SH-SY5Y (cell line): ENCODE measurements at regions not wholly inside any gene's neighbourhood (a gene's known extent, or its start where the extent isn't known, plus 50 kb on each side); places are given as distances from the start of the nearest gene placed in this dataset.

ENCODE experiments used
- GATA2 ChIP-seq: IDR thresholded peaks from 2 replicates; pipeline ENCODE4 v1.6.1; 2011; ENCODE audit warnings: mild to moderate bottlenecking, low read depth, low read length
- GATA3 ChIP-seq: IDR thresholded peaks from 2 replicates; pipeline ENCODE4 v1.6.1; 2011; ENCODE audit warnings: low read depth, mild to moderate bottlenecking, low read length, moderate library complexity

DNA sequence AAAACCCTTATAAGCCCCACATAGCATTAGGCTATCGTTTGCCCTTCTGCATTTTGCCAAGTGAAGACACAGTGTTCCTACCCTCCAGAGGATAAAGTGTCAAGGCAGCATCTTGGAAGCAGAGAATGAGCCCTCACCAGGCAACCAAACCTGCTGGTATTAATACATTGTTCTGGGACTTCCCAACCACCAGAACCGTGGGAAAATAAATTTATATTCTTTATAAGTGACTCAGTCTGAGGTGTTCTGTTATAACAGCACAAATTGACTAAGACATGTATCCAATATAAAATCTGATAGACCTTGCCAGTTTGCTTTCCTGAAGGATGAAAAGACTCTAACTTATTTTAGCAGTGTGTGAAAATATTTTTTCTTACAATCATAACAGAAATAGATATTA, 792.5 kb upstream of the LRRC4C start:
- no peak for TF ChIP-seq GATA3

DNA sequence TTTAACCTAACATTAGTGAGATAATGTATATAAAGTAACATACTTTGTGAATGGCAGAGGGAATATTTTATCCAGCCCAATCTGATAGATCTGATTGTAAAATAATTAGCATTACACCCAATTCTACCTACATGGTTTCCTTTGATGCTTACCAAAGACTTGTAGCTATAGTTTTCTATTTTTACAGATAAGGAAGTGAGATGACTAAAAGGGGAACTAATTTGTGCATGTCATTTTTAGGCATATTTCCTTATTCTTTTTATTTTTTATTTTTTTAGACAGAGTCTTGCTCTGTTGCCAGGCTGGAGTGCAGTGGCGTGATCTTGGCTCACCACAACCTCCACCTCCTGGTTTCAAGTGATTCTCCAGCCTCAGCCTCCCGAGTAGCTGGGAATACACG, 793.7 kb upstream of the LRRC4C start:
- TF ChIP-seq GATA2 (no peak), GATA3 (no peak)

DNA sequence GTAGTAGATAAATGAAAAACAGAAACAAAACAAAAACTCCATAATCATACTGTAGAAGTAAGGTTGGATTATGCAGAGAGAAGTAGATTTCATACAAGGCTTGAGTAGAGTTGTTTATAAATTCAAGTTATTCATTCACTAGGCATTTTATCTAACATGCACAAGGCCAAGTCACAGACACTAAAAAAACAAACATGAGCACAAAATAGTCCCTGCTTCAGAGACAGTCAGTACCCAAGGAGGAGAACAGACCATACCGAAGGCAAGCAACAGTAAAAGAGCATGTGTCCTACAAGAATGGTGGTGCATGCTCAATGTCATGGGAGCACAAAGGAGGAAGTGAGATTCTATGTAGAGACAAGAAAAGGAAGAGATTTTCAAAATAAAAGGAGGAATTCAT, 796.5 kb upstream of the LRRC4C start:
- TF ChIP-seq GATA3 (no peak), GATA2 (no peak)

DNA sequence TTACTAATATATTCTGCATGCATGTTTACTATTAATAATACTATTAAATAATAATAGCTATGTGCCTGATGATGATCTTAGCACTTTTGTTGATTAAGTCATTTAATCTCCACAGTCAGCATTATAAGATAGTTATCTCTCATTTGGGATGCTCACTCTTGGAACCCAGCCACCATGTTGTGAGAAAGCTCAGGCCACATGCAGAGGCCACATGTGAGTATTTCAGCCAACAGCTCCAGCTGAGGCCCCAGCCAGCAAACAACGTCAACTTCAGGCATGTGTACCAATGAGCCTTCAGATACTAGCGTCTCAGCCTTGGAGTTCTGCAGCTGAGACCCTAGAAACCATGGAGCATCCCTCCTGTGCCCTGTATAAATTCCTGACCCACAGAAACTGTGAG, 798.1 kb upstream of the LRRC4C start:
- TF ChIP-seq GATA2, result no peak
- TF ChIP-seq GATA3, result no peak

DNA sequence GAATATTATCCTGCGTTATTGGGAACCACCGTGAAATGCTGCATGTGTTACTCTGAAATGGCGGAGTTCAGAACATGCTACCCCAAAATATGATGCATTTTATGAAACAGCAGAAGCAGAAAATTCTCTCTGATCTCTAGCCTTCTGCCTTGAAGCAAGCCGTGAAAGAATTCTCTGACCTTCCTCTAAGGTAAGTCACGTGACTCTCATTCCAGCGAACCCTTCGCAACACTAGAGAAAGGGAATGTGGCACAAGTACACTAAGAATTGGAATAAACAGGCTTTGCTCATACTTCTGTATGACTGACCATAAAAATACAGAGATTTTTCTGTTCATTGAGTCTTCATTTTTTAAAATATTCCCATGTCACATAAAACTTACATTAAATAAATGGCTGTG, 805.6 kb upstream of the LRRC4C start:
- no peak for TF ChIP-seq GATA3
- no peak for TF ChIP-seq GATA2

DNA sequence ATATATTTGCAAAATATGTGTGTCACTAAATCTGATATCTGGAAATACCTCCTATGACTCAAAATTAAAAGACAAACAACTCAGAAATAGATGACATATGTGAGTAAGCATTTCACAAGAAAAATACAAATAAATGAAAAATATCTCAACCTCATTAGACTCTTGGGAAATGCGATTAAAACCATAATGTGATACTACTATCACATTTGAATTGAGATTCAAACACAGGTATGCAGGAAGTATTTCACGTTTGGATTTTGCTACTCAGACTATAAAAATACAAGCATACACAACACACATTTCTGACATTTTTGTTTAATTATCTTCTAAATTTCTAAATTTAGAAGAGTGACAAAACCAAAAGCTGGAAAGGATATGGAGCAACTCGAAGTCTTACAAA, 811.9 kb upstream of the LRRC4C start:
- TF ChIP-seq GATA3 (no peak), GATA2 (no peak)

DNA sequence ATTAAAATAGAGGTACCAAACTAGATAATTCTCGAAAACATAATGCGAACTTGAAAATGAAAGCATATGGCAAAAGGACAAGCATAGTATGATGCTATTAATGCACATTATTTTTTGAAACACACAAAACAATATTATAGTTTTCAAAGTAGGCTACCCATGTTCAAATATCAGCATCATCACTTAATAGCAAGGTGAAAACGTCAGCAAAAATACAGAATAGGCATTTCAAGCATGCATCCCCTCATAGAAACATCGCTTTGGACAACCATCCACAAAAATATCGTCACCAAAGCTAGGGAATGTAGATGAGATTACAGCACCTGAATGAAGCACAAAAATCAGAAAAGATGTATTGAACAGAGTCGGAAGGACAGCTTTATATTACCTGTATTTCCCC, 814.5 kb upstream of the LRRC4C start:
- no peak for TF ChIP-seq GATA3
- TF ChIP-seq GATA2, result no peak

DNA sequence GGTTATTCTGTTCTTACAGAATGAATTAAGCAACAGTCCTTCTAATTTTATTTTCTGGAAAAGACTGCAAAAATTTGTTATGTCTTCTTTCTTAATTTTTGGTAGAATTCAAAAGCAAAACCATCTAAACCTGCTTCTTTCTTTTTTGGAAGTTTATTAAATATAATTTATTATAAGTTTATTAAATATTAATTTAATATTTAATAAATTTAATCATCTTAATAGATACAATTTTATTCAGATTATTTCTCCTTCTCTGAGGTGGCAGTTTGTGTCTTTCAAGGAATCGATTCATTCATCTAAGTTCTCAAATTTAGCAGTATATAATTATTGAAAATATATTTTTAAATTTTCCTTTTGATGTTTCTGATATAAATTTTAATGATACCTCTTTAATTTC, 837.5 kb upstream of the LRRC4C start:
- no peak for TF ChIP-seq GATA3
- TF ChIP-seq GATA2, result no peak

DNA sequence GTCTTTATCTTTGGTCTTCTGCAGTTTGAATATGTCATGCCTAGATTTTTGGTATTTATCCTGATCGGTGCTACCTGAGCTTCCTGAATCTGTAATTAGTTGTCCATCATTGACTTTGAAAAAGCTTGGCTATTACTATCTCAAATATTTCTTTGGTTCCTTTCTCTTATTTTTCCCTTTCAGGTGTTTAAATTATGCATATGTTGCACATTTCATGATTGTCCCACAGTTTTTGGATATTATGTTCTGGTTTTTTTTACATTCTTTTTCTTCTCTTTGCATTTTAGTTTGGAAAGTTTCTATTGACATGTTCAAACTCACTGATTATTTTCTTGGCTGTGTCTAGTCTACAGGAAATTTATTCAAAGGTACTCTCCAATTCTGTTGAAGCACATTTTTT, 840.3 kb upstream of the LRRC4C start:
- TF ChIP-seq GATA3 (no peak), GATA2 (no peak)

DNA sequence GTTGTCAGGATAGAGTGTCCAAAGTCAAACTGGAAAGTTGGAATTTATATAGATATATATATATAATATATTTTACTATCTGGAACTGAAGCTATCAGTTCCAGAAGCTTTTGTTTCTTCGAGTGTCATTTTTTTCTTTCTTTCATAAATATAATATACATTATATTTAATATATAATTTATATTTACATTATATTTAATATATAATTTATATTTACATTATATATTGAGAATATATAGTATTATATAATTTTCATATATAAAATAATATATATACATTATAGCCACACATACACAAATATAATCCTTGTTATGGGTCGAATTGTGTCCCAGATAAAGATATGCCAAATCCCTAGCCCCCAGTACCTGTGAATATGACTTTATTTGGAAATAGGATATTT, 842.3 kb upstream of the LRRC4C start:
- TF ChIP-seq GATA2 (no peak), GATA3 (no peak)

DNA sequence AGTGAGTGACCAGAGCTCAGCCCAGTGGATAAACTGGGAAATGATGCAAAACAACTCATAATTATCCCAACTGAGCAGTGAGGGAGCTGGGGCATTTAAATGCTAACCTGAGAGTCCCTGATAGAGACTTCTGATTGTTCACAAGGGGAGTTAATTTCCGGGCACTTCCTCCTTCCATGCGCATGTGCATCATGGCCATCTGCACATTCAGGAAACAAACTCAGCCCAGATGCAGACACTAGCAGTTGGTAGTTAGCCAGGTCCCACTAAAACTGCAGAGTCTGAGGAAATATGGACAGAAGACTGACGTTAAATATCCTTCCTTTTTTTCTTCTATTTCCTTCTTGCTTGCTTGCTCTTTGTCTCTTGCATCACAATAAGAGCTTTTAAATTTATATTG, 852.1 kb upstream of the LRRC4C start:
- TF ChIP-seq GATA2 (no peak), GATA3 (no peak)

DNA sequence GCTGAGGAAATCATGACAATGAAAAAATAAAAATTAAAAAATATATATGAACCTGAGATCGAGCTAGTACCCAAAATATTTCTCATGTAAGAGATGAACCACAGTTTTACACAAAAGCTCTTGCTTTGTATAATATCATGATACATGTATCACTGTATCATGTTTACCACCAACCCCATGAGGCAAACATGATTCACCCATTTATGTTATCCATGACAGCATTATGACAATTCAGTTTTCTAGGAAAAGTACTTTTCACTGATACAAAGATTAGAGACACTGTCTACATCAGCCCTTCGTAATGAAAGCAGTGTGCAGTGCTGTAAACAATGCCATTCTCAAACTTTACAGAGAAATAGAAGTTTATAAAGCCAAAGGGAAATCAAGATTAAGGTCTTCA, 852.5 kb upstream of the LRRC4C start:
- no peak for TF ChIP-seq GATA3
- no peak for TF ChIP-seq GATA2

DNA sequence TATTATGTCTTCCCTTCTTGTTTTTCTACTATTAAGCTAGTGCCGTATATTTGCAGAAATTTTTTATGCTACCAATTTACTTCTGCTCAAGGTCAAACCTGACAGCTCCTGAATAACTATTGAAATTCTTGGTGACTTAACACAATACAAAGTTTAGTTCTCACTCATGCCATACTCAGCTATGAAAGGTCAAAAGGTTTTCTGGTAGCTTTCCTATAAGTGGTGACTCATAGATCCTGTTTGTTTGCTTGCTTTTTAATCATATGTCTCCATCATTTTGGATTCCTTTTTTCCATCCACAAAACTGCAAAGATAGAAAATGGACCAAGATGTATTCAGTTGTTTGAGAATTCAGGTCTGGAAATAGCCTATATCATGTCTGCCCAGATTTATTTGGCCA, 855.8 kb upstream of the LRRC4C start:
- TF ChIP-seq GATA2, result no peak
- no peak for TF ChIP-seq GATA3

DNA sequence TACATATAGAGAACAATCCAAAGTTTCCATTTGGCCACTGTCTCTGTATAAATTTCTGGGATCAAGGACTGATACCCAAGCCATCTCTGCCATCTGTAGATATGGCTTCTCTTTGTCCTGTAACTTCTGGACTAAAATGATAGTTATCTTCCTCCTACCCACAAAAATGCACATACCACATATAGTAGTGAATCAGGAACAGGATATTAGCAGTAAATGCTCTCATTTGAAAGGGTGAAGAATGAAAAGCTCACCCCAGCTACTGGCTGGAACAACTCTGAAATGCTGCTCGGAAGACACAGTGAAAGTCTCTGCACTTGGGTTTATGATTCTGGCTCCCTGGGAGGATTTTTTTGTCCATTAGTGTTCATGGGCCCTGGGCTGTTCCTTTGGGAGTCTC, 856.4 kb upstream of the LRRC4C start:
- TF ChIP-seq GATA2 (no peak), GATA3 (no peak)

DNA sequence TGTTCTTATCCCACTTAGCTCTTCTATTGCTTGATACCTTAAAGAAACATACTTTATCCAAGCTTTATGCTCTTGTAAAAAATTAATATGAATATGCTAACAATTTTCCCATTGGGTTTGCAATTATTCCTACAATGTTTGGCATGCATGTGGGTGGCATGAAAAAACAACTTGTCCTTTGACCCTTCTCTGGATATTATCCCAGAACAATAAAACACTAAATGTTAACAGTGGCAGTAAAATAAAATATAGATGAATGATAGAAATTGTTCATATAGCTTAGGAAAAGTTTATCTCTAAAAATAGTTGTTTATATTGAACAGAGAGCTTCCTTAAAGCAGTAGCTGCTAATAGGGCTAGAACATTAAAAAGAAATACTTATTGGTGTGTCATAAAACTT, 860.5 kb upstream of the LRRC4C start:
- TF ChIP-seq GATA2, result no peak
- TF ChIP-seq GATA3, result no peak

DNA sequence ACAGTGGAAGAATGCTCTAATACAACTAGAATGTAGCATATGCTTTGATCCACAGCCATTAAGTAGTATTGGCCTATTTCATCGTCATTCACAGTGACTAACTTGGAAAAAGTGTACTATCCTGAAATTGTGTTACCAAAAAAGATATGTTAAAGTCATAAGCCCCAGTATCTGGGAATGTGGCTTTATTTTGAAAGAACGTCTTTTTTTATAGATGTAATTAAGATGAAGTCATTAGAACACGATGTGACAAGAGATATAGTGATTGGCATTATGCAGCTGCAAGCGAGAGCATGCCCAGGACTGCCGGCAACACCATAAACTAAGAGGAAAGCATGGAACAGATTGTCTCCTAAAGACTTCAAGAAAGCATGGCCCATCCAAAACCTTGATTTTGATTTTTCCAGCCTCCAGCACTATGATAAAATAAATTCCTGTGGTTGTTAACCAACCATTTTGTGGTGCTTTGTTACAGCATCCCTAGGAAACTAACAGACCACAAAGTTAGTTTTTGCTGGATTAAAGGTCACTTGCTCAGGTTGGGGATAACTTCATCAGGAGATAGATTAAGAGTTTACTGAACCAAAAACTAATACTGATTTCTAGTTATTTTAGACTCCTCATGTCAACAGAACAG, 870.6 kb upstream of the LRRC4C start:
- no peak for TF ChIP-seq GATA3
- no peak for TF ChIP-seq GATA2

DNA sequence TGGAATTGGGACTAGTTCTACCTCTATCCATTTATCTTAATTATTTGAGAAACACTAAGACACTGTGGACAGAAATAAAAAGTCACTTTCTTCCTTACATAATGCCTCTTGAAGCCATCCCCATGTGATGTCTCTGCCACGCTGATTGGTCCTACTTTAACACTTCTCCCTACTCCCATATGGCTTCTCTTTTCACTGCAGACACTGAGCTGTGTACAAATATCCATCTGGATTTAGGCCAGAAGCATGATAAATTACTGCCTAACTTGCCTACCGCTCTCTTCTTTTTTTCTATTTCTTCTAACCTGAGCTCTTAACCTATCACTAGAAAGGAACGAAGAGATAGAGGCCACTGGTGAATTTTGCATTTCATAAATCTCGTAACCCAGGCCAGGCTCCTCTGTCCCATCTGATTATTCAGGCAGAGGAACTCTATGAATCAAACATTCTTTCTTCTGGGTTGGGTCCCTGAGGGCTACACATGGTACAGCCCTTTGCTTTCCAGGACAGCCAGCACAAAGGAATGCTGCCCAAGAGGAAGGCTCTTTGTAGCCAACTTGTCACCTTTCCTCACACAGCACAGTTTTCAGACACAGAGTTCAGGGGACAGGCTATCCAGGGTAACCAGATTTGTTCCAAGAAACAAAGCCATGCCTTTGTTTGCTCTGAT, 878.5 kb upstream of the LRRC4C start:
- no peak for TF ChIP-seq GATA2
- no peak for TF ChIP-seq GATA3
